ENCODE measurements at regions not wholly inside any gene's neighbourhood (a gene's known extent, or its start where the extent isn't known, plus 50 kb on each side); places are given as distances from the start of the nearest gene placed in this dataset.
"Not testable (repeated sequence)": the region's sequence is repeated elsewhere in the genome, so short reads cannot be mapped to it uniquely, and the experiment has no call there.

DNA sequence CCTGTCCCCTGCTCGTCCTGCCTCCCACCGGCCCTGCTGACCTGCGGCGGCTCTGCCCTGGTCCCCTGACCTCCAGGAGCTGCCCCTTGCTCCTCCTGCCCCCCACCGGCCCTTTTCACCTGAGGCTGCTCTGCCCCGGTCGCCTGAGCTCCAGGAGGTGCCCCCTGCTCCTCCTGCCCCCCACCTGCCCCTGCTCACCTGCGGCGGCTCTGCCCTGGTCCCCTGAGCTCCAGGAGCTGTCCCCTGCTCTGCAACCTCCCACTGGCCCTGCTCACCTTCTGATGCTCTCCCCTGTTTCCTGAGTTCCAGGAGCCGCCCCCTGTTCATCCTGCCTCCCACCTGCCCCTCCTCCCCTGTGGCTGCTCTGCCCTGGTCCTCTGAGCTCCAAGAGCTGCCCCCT lies 101.3 kb downstream of the TMEM121 start:
- Histone ChIP-seq H3K4me3 (ENCODE audit: low read length) (no peak overlapping the region), H3K9me3 (ENCODE audit: control insufficient read depth, low read length) (no peaks in the 10 kb centered on the region), H3K4me1 (ENCODE audit: control insufficient read depth, insufficient read depth, low read length) (no peaks in the 10 kb centered on the region), H3K9ac (ENCODE audit: low read length) (no peak overlapping the region), H3K36me3 (ENCODE audit: control insufficient read depth, insufficient read depth, low read length) (no peaks in the 10 kb centered on the region), H3K27me3 (ENCODE audit: control insufficient read depth, insufficient read depth, low read length) (no peaks in the 10 kb centered on the region)

DNA sequence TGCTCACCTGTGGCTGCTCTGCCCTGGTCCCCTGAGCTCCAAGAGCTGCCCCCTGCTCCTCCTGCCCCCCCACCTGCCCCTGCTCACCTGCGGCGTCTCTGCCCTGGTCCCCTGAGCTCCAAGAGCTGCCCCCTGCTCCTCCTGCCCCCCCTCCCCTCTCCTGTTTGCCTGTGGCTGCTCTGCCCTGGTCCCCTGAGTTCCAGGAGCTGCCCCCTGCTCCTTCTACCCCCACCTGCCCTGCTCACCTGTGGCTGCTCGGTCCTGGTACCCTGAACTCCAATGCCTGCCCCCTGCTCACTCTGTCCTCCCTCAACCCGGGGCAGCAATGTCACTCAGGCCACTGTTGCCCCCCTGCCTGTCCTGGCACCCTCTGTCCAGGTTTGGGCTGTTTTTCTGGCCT lies 101.7 kb downstream of the TMEM121 start:
- H3K4me1 ChIP-seq (ENCODE audit: control insufficient read depth, insufficient read depth, low read length); H3K9me3 ChIP-seq (ENCODE audit: control insufficient read depth, low read length); H3K4me3 ChIP-seq (ENCODE audit: low read length); H3K36me3 ChIP-seq (ENCODE audit: control insufficient read depth, insufficient read depth, low read length); H3K9ac ChIP-seq (ENCODE audit: low read length); H3K27me3 ChIP-seq (ENCODE audit: control insufficient read depth, insufficient read depth, low read length): not testable (repeated sequence)

DNA sequence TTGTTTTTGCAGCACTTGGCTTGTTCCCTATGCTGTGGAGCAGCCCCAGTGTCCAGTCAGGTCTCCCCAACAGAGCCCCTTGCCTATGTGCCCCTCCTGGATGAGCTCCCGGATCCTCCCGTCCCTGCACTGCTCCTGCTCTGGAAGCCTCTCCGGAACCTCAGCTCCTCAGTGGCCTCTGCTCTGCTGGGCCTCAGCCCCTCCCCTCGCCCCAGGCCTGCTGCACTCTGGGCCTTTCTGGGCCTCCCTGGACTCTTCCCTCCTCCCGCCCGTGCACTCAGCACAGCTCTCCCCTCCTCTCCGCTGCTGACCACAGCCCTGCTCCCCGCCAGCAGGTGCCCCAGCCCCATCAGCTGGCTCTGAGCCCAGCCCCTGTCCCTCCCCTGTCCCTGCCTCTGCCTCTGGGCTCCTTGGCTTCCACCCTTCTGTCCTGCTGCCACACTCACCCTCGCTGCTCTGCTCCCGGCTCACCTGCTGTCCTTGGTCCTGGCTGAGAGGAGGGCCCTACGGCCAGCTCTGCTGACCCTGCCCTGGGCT lies 102.2 kb downstream of the TMEM121 start:
- H3K9me3 ChIP-seq (ENCODE audit: control insufficient read depth, low read length); H3K27me3 ChIP-seq (ENCODE audit: control insufficient read depth, insufficient read depth, low read length); H3K9ac ChIP-seq (ENCODE audit: low read length); H3K4me1 ChIP-seq (ENCODE audit: control insufficient read depth, insufficient read depth, low read length); H3K36me3 ChIP-seq (ENCODE audit: control insufficient read depth, insufficient read depth, low read length); H3K4me3 ChIP-seq (ENCODE audit: low read length): not testable (repeated sequence)

DNA sequence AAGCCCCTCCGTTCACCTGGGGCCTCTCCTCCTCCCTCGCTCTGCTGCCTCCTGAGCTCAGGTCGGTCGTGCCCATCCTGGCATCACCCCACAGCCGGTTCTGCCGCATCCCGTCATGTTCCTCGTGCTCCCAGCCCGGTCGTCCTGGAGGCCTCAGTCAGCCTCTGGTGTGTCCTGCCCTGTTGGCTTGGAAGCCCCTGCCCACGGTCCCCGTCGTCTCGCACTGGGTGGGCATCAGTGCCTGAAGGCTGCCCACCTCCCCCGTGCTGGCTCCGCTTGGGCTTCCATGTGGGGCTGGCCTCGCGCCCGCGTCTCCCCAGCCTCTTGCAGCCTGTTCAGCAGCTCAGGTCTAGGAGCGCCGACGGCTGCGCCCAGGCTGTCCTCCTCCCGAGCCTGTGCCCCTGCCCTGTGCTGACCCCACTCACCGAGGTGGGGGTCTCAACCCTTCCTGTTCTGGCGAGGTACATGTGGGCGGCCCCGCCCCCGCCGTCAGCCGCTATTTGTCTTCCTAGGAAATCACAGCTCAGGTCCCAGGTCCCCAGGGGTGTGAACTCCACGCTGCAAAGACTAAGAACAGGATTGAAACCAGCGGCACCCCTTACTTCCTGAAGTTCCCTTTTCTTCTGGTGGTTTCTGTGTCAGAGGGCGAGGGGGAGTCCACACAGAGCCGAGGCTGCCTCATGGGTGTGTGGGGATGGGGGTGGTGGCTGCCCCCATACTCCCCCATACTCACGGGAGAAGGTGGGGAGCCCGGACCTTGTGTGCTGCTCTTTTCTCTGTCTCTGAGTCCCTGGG lies 102.9 kb downstream of the TMEM121 start:
- not testable (repeated sequence) for H3K27me3 ChIP-seq (ENCODE audit: control insufficient read depth, insufficient read depth, low read length); H3K4me3 ChIP-seq (ENCODE audit: low read length); H3K36me3 ChIP-seq (ENCODE audit: control insufficient read depth, insufficient read depth, low read length); H3K9ac ChIP-seq (ENCODE audit: low read length); H3K9me3 ChIP-seq (ENCODE audit: control insufficient read depth, low read length); H3K4me1 ChIP-seq (ENCODE audit: control insufficient read depth, insufficient read depth, low read length)

DNA sequence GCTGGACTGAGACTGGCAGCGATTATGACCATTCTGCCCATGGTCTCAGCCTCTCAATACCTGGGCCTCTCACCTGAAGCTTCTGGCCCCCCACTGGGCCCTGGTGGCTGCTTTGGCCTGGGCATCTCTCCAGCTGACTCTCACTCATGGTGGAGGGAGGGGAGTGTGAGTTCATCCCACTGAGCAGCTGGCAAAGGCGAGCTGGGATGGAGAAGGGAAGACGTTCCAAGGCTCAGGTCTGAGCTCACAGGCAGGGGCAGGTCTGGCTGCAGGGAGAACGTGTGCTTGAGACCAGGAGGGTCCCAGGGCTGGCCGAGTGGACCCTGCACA lies 103.5 kb downstream of the TMEM121 start:
- Histone ChIP-seq H3K36me3 (ENCODE audit: control insufficient read depth, insufficient read depth, low read length) (no peaks in the 10 kb centered on the region), H3K9me3 (ENCODE audit: control insufficient read depth, low read length) (no peaks in the 10 kb centered on the region), H3K4me1 (ENCODE audit: control insufficient read depth, insufficient read depth, low read length) (no peaks in the 10 kb centered on the region), H3K4me3 (ENCODE audit: low read length) (no peak overlapping the region), H3K27me3 (ENCODE audit: control insufficient read depth, insufficient read depth, low read length) (no peaks in the 10 kb centered on the region), H3K9ac (ENCODE audit: low read length) (no peak overlapping the region)

DNA sequence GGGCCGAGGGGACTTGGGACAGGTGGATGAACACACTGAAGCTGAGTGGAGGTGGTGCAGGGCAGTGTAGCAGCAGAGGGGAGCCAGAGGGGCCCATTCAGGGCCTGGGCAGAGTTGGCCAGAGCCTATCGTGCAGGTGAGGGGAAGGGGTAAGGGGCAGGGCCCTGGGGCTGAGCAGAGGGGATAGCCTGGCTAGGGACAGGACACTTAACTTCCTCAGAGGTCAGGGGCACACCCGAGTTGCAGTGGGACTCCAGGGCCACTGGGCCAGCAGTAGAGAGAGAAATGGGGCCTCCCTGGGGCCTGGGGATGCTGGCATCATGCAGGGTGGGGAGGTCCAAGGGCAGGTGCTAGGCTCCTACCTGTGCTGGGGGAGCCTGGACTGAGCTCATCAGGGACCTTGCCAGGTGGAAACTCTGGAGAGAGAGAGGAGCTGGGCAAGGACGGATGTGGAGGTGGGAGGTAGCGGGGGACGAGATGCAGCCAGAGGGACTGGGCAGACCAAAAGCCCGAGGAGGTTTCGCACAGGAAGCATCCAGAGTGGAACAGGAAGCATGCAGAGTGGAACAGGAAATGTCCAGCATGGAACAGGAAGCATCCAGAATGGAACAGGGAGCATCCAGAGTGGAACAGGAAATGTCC lies 104.0 kb downstream of the TMEM121 start:
- not testable (repeated sequence) for H3K4me1 ChIP-seq (ENCODE audit: control insufficient read depth, insufficient read depth, low read length); H3K9ac ChIP-seq (ENCODE audit: low read length); H3K36me3 ChIP-seq (ENCODE audit: control insufficient read depth, insufficient read depth, low read length); H3K9me3 ChIP-seq (ENCODE audit: control insufficient read depth, low read length); H3K4me3 ChIP-seq (ENCODE audit: low read length); H3K27me3 ChIP-seq (ENCODE audit: control insufficient read depth, insufficient read depth, low read length)

DNA sequence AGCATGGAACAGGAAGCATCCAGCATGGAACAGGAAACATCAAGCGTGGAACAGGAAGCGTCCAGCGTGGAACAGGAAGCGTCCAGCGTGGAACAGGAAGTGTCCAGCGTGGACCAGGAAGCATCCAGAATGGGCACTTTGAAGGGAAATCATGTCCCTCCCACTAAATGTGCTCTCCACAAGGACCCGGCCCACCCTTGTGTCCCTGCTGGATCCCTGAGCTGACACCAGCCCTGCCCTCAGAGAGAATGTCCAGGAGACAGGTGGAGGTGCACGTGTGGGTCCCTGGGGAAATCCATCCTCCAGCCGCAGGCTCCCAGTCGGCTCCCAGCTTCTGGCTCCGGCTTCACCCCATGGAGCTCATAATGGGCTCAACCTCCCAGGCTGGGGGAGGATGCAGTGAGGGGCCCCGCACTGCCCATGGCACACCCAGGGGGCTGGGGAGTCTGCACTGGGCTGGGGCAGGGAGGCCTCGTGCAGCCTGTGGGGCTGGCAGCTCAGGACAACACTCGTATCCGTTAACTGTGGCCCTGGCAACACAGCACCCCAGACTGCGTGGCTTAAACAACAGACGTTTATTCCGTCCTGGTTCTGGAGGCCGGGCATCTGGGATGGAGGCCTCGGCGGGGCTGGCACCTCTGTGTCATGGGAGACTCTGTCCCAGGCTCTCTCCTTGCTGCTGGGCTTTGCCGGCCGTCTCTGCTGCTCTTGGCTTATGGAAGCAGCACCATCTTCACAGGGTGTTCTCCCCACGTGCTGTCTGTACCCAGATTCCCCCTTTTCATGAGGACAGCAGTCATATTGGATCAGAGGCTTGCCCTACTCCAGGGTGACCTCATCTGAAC lies 104.8 kb downstream of the TMEM121 start:
- not testable (repeated sequence) for H3K4me1 ChIP-seq (ENCODE audit: control insufficient read depth, insufficient read depth, low read length); H3K36me3 ChIP-seq (ENCODE audit: control insufficient read depth, insufficient read depth, low read length); H3K9me3 ChIP-seq (ENCODE audit: control insufficient read depth, low read length); H3K9ac ChIP-seq (ENCODE audit: low read length); H3K27me3 ChIP-seq (ENCODE audit: control insufficient read depth, insufficient read depth, low read length); H3K4me3 ChIP-seq (ENCODE audit: low read length)

DNA sequence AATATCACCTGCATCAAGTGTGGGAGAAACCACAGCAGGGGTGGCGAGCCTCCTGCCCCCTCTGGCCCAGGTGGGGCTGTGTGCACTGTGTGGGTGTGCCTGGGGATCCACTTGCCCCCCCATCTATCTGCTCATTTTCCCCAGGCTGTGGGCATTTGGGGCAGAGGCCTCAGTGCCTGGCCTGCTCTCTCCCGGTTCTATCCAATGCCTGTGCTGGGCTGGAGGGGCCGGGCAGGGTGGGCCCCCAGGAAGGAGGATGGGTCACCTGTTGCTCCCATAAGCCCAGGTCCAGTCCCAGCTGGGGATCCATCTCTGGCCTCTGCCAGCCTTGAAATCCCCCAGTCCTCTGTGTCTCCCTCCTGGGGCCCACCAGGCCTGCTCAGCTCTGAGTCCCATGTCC lies 105.6 kb downstream of the TMEM121 start:
- Histone ChIP-seq H3K9me3 (ENCODE audit: control insufficient read depth, low read length) (no peaks in the 10 kb centered on the region), H3K27me3 (ENCODE audit: control insufficient read depth, insufficient read depth, low read length) (no peaks in the 10 kb centered on the region), H3K36me3 (ENCODE audit: control insufficient read depth, insufficient read depth, low read length) (no peaks in the 10 kb centered on the region), H3K9ac (ENCODE audit: low read length) (no peak overlapping the region), H3K4me3 (ENCODE audit: low read length) (no peak overlapping the region), H3K4me1 (ENCODE audit: control insufficient read depth, insufficient read depth, low read length) (no peaks in the 10 kb centered on the region)

DNA sequence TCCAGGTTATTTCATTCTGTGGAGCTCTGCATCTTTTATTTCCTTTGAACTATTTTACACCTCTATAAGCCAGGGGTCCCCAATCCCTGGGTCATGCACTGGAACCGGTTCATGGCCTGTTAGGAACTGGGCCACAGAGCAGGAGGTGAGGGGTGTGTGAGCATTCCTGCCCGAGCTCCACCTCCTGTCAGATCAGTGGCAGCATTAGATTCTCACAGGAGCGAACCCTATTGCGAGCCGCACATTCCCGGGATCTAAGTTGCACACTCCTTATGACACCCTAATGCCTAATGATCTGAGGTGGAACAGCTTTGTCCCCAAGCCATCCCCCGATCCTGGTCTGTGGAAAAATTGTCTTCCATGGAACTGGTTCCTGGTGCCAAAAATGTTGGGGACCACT lies 107.2 kb downstream of the TMEM121 start:
- H3K4me3 ChIP-seq (ENCODE audit: low read length); H3K36me3 ChIP-seq (ENCODE audit: control insufficient read depth, insufficient read depth, low read length); H3K4me1 ChIP-seq (ENCODE audit: control insufficient read depth, insufficient read depth, low read length); H3K27me3 ChIP-seq (ENCODE audit: control insufficient read depth, insufficient read depth, low read length); H3K9me3 ChIP-seq (ENCODE audit: control insufficient read depth, low read length); H3K9ac ChIP-seq (ENCODE audit: low read length): not testable (repeated sequence)

DNA sequence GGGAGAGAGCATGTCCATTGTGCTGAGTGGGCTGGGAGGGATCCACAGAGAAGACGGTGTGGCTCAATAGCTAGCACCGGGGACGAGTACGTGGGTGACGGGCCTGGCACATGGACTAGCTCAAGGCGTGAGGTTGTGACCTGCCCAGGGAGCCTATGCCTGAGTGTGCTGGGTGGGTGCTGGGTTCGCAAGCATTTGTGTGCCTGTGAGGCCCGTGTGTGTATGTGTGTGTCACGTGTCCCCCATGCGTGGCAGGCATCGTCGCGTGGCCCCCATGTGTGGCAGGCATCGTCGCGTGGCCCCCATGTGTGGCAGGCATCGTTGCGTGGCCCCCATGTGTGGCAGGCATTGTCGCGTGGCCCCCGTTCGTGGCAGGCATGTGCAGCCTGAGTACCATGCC lies 109.2 kb downstream of the TMEM121 start:
- Histone ChIP-seq H3K9me3 (ENCODE audit: control insufficient read depth, low read length) (no peaks in the 10 kb centered on the region), H3K4me1 (ENCODE audit: control insufficient read depth, insufficient read depth, low read length) (no peaks in the 10 kb centered on the region), H3K4me3 (ENCODE audit: low read length) (no peak overlapping the region), H3K36me3 (ENCODE audit: control insufficient read depth, insufficient read depth, low read length) (no peaks in the 10 kb centered on the region), H3K27me3 (ENCODE audit: control insufficient read depth, insufficient read depth, low read length) (no peaks in the 10 kb centered on the region), H3K9ac (ENCODE audit: low read length) (no peak overlapping the region)

DNA sequence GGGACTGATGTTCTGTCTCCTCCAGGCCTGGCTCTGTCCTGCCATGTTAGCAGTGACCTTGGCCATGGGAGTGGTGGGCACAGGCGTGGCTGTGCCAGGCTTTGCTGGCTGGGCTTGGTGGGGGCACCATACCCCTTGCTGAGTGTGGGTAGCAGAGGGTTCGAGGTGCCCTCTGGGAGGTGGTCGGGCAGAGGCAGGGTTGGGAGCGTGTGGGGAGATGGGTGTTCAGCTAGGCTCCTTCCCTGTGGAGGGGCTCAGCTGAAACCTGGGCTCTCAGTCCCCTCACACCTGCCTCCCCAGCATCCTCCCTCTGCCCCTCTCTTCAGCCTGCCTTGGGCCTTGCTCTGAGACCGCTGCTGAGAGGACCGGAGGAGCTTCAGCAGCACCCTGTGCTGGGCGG lies 109.6 kb downstream of the TMEM121 start:
- H3K4me3 ChIP-seq (ENCODE audit: low read length); H3K36me3 ChIP-seq (ENCODE audit: control insufficient read depth, insufficient read depth, low read length); H3K9ac ChIP-seq (ENCODE audit: low read length); H3K9me3 ChIP-seq (ENCODE audit: control insufficient read depth, low read length); H3K27me3 ChIP-seq (ENCODE audit: control insufficient read depth, insufficient read depth, low read length); H3K4me1 ChIP-seq (ENCODE audit: control insufficient read depth, insufficient read depth, low read length): not testable (repeated sequence)

DNA sequence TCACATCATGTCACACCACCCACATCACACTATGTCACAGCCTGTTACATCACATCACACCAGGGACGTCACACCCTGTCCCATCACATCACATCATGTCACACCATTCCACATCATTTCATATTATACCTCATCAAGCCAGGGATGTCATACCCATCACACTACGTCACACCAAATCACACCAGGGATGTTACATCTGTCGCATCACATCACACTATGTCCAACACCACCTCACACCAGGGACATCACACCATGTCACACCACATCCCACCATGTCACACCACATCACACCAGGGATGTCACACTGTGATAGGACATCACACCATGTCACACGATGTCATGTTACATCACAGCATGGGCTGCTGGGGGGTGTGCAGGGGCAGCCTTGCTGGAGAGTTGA lies 110.6 kb downstream of the TMEM121 start:
- H3K4me1 ChIP-seq (ENCODE audit: control insufficient read depth, insufficient read depth, low read length) = no peaks in the 10 kb centered on the region
- H3K36me3 ChIP-seq (ENCODE audit: control insufficient read depth, insufficient read depth, low read length) = no peaks in the 10 kb centered on the region
- H3K9me3 ChIP-seq (ENCODE audit: control insufficient read depth, low read length) = no peaks in the 10 kb centered on the region

More for the DNA sequence above, 110.6 kb downstream of the TMEM121 start:
- H3K27me3 ChIP-seq (ENCODE audit: control insufficient read depth, insufficient read depth, low read length) = no peaks in the 10 kb centered on the region
- no peak overlapping the region for H3K4me3 ChIP-seq (ENCODE audit: low read length)
- H3K9ac ChIP-seq (ENCODE audit: low read length) = no peak overlapping the region
